ENCODE measurements at regions not wholly inside any gene's neighbourhood (a gene's known extent, or its start where the extent isn't known, plus 50 kb on each side); places are given as distances from the start of the nearest gene placed in this dataset.

- Histone ChIP-seq H3K27me3 (no peaks in the 10 kb centered on the region), H3K4me1 (no peaks in the 10 kb centered on the region), H3K9me3 (no peaks in the 10 kb centered on the region), H3K36me3 (no peaks in the 10 kb centered on the region), H3K27ac (no peak overlapping the region), H3K4me3 (no peak overlapping the region)
- ATAC-seq (ENCODE audit: low FRiP score in 2 of 2) = no peak
- no peak for DNase-seq
- no peak for TF ChIP-seq EP300 (IDR thresholded peaks at IDR 0.05)
- TF ChIP-seq POLR2AphosphoS5 (IDR thresholded peaks at IDR 0.05) = no peak
- TF ChIP-seq POLR2A (IDR thresholded peaks at IDR 0.05) = no peak
- no peak for TF ChIP-seq CTCF (IDR thresholded peaks at IDR 0.05)
- WGBS, 2 donors = 87 to 89% methylated on average over 3 of the region's 3 CpGs
Observed at GRCh38 chr3:5312290-5312689, 124.8 kb downstream of the EDEM1 start.

- Histone ChIP-seq H3K36me3 (no peaks in the 10 kb centered on the region), H3K9me3 (no peaks in the 10 kb centered on the region), H3K27me3 (no peaks in the 10 kb centered on the region), H3K4me1 (no peaks in the 10 kb centered on the region), H3K4me3 (no peak overlapping the region), H3K27ac (no peak overlapping the region)
- DNase-seq = no peak
- no peak for TF ChIP-seq POLR2AphosphoS5 (IDR thresholded peaks at IDR 0.05)
- TF ChIP-seq EP300 (IDR thresholded peaks at IDR 0.05) = no peak
- no peak for TF ChIP-seq CTCF (IDR thresholded peaks at IDR 0.05)
- no peak for TF ChIP-seq POLR2A (IDR thresholded peaks at IDR 0.05)
- 89 to 100% methylated on average over 1 of the region's 1 CpG for WGBS, 2 donors
- ATAC-seq (ENCODE audit: low FRiP score in 2 of 2) = no peak
Observed at GRCh38 chr3:5314897-5315296, 127.4 kb downstream of the EDEM1 start.

DNA sequence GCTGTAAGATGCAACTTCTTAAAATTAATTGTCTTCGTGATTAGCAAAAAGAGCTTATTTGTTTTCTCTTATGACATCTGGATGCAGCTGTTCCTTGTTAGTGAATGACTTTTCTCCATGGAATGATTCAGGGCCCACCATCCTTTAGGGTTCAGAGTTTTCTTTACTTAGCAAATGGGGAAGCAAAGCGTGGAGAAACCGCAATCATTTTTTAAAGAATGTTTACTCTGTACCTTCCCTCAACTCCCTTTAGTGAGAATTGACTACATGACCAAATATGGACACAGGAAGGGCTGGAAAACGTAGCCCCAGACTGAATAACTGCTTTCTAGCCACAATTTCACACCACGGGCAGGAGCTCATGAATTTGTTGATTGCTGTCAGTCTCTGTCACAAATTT is 130.1 kb downstream of the EDEM1 start:
- ATAC-seq (ENCODE audit: low FRiP score in 2 of 2) (no peak), DNase-seq (no peak)
- Histone ChIP-seq H3K4me3 (no peak overlapping the region), H3K36me3 (no peaks in the 10 kb centered on the region), H3K9me3 (no peaks in the 10 kb centered on the region), H3K27ac (no peak overlapping the region), H3K27me3 (no peaks in the 10 kb centered on the region), H3K4me1 (no peaks in the 10 kb centered on the region)
- 37 to 50% methylated on average over 5 of the region's 5 CpGs for WGBS, 2 donors
- TF ChIP-seq CTCF (IDR thresholded peaks at IDR 0.05) (no peak), EP300 (IDR thresholded peaks at IDR 0.05) (no peak), POLR2A (IDR thresholded peaks at IDR 0.05) (no peak), POLR2AphosphoS5 (IDR thresholded peaks at IDR 0.05) (no peak)

DNA sequence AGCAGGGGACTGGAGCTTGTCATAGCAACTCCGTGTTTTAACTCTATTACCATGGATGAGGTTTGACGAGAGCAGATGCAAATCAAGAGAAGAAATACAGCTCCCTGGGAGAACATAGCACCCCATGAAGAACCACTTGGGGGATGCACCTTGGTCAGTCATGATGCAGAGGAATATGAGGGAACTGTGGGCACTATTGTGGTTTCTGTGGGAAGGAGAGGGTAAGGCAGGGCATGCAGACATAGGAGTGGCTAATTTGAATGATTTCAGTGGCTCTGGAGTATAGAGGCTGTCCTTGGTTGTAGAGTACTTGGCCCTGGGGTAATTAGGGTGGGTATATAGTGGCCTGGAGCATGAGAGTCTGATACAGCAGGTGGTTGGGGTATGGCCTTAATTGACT is 131.9 kb downstream of the EDEM1 start:
- 90 to 98% methylated on average over 2 of the region's 2 CpGs for WGBS, 2 donors
- H3K4me3 ChIP-seq = no peak overlapping the region
- no peak for ATAC-seq (ENCODE audit: low FRiP score in 2 of 2)
- DNase-seq = no peak
- H3K9me3 ChIP-seq = no peaks in the 10 kb centered on the region
- TF ChIP-seq POLR2AphosphoS5 (IDR thresholded peaks at IDR 0.05) (no peak), POLR2A (IDR thresholded peaks at IDR 0.05) (no peak), CTCF (IDR thresholded peaks at IDR 0.05) (no peak), EP300 (IDR thresholded peaks at IDR 0.05) (no peak)
- H3K27ac ChIP-seq = no peak overlapping the region
- no peaks in the 10 kb centered on the region for H3K27me3 ChIP-seq
- H3K36me3 ChIP-seq = no peaks in the 10 kb centered on the region
- no peaks in the 10 kb centered on the region for H3K4me1 ChIP-seq

- DNase-seq (no peak), ATAC-seq (ENCODE audit: low FRiP score in 2 of 2) (no peak)
- H3K36me3 ChIP-seq = no peaks in the 10 kb centered on the region
- no peak overlapping the region for H3K4me3 ChIP-seq
- TF ChIP-seq POLR2AphosphoS5 (IDR thresholded peaks at IDR 0.05) = no peak
- TF ChIP-seq CTCF (IDR thresholded peaks at IDR 0.05) = no peak
- TF ChIP-seq EP300 (IDR thresholded peaks at IDR 0.05) = no peak
- TF ChIP-seq POLR2A (IDR thresholded peaks at IDR 0.05) = no peak
- no peaks in the 10 kb centered on the region for H3K4me1 ChIP-seq
- H3K9me3 ChIP-seq = no peaks in the 10 kb centered on the region
- H3K27ac ChIP-seq = no peak overlapping the region
- no peaks in the 10 kb centered on the region for H3K27me3 ChIP-seq
Observed at GRCh38 chr3:5321666-5322340, 134.3 kb downstream of the EDEM1 start.
